HG03039 (cell line): ENCODE measurements at regions not wholly inside any gene's neighbourhood (a gene's known extent, or its start where the extent isn't known, plus 50 kb on each side); places are given as distances from the start of the nearest gene placed in this dataset.

Experiments
- ATAC-seq: cut with Tn5 transposase; IDR thresholded peaks from one replicate; pipeline ENCODE4 v1.9.1; 2021; ENCODE audit warnings: mild to moderate bottlenecking, moderate library complexity; ENCODE audit not compliant: unreplicated experiment

- ATAC-seq: no peak
These were observed 142.7 kb upstream of the SLC35B3 start for GRCh38 chr6:8578006-8578405.

GRCh38 chr6:8574749-8575468 is 139.6 kb upstream of the SLC35B3 start:
- no peak for ATAC-seq

GRCh38 chr6:8574311-8574710 is 139.0 kb upstream of the SLC35B3 start:
- no peak for ATAC-seq

- no peak for ATAC-seq
These were observed 135.0 kb upstream of the SLC35B3 start for GRCh38 chr6:8570256-8570920.

- ATAC-seq: no peak
These were observed 126.8 kb upstream of the SLC35B3 start for GRCh38 chr6:8562125-8562524.

- ATAC-seq: no peak
These were observed 123.6 kb upstream of the SLC35B3 start for GRCh38 chr6:8558953-8559352.

GRCh38 chr6:8557014-8557748 is 121.8 kb upstream of the SLC35B3 start:
- ATAC-seq: no peak

GRCh38 chr6:8556370-8557013 is 121.1 kb upstream of the SLC35B3 start:
- no peak for ATAC-seq

GRCh38 chr6:8551993-8552392 is 116.6 kb upstream of the SLC35B3 start:
- ATAC-seq: no peak

GRCh38 chr6:8551386-8551785 is 116.0 kb upstream of the SLC35B3 start:
- ATAC-seq: no peak

- no peak for ATAC-seq
These were observed 113.9 kb upstream of the SLC35B3 start for GRCh38 chr6:8549074-8549790.

- ATAC-seq: no peak
These were observed 111.2 kb upstream of the SLC35B3 start for GRCh38 chr6:8546496-8546895.

GRCh38 chr6:8545336-8545735 is 110.0 kb upstream of the SLC35B3 start:
- ATAC-seq: no peak

GRCh38 chr6:8543714-8544113 is 108.4 kb upstream of the SLC35B3 start:
- no peak for ATAC-seq

- ATAC-seq: no peak
These were observed 104.1 kb upstream of the SLC35B3 start for GRCh38 chr6:8539453-8539852.

GRCh38 chr6:8536122-8536521 is 100.8 kb upstream of the SLC35B3 start:
- no peak for ATAC-seq

GRCh38 chr6:8535519-8535918 is 100.2 kb upstream of the SLC35B3 start:
- no peak for ATAC-seq

GRCh38 chr6:8530785-8531435 is 95.6 kb upstream of the SLC35B3 start:
- ATAC-seq: no peak

GRCh38 chr6:8529250-8529649 is 93.9 kb upstream of the SLC35B3 start:
- no peak for ATAC-seq

- no peak for ATAC-seq
These were observed 92.5 kb upstream of the SLC35B3 start for GRCh38 chr6:8527818-8528217.
